NCI-H446 (cell line): ENCODE measurements at regions not wholly inside any gene's neighbourhood (a gene's known extent, or its start where the extent isn't known, plus 50 kb on each side); places are given as distances from the start of the nearest gene placed in this dataset.

Experiments used
- DNase-seq, 2 experiments: peaks; one replicate each; lab custom pipeline; 2025; lab: John Stamatoyannopoulos, UW

DNA sequence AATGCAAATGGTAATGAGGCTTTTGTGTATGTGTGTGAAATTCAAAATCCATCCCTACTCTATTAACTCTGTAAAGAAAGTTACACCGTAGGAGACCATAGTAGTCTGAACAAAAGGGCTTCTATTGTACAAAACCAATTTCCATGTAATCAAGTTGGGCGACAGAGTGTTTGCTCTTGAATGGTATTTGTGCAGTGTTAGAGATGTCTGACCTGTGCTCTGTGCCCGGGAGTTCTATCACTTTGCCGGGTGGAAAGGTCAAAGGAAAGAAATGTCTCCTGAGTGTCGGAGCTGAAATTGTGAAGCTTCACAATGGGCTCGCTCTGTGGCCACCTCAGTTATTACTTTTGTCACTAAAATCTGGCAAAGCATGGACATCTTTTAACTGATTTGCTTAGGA lies 312.0 kb downstream of the SAMD5 start:
- no peak for DNase-seq

DNA sequence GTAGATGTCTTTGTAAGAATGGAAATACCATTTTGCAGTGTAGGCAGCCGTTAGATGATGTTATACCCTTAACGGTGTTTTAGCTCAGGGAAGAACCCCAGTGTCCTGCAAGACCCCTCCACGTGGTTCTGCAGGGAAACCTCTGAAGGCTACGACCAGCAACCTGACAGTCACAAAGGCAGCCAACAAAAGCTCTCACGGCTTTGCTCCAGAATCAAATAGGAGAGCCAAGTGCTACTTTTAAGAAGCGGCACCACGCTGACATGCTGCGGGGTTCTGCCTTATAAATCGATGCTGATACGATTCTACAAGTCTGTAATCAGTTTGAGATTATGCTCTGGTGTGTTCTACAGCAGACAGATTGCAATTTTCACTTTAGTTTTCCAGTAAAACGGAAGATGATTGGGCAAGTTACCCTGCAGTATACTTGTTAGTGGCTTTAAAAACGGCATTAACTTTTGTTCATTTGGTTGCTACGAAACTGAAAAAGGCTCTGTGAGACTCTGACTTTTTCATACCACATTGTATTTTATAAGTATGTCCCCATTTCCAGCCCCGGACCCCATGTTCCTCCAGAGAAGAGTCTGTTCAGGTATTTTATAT lies 312.9 kb downstream of the SAMD5 start:
- no peak for DNase-seq

DNA sequence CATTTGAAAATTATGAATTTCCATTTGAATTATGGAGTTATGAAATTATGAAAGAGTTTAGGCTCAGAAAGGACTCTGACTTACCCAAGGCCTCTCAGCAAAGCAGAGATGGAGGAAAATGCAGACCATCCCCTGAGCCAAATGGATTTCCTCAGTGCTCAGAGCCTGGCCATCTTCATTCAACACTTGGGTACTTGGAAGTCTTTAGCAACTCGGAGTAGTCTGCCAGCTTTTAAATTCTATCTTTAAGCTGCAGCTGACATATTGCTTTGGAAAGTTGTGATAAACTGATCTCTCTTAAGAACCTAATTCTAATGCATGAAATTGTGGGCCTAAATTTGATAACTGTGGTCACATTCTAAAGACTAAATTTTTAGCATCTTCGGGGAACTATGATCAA lies 315.4 kb downstream of the SAMD5 start:
- no peak for DNase-seq

DNA sequence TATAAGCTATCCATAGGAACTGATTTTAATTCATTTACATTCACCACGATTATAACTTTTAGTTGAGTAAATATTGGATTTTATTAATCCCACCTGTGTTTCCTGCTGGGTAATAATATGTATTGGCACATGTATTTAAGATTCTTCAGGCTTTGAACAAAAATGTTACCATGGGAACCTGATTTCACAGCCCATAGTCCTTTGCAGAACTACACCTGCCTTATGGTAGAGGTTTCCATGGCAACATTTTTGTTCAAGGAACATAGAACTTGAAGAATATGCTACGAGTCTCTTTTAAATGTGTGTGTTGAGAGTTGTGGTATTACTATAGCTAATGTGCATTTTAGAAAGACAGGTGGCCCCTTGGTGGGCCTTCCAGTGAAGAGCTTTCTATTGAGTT lies 317.4 kb downstream of the SAMD5 start:
- no peak for DNase-seq

DNA sequence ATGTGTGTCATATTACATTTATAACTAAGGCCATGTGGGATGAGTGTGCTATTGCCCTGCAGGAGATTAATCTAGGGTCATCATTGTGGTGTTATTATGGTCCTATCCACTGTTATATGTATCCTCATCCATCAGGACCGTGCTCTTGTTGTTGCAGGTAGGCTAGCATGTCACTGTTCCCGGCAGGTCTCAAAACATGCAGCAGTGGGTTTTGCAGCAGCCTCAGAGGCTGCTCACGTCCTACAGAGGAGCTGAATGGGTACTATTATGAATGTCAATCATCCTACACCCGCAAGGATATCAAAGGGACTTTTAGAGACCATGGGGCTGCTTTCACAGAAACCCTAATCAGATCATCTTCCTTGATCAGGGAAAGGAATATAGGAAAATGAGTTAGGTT lies 318.2 kb downstream of the SAMD5 start:
- DNase-seq, result no peak

DNA sequence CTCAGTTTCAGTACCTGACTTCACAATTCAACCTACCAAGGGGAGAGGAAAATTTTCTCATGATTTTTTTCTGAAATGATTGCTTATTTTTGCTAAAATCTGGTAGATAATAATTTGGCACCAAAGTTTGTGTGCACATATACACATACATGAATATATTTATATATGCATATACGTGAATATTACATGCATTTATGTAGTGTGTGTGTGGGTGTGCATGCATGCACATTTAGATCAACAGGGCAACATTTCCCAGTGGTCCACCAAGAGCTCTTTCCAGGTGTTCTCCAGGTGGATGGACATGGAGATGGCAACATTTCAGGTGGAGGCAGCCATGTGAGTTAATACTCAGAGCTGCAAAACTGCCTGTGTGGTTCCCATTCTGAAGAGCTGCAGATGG lies 320.9 kb downstream of the SAMD5 start:
- DNase-seq, result no peak

DNA sequence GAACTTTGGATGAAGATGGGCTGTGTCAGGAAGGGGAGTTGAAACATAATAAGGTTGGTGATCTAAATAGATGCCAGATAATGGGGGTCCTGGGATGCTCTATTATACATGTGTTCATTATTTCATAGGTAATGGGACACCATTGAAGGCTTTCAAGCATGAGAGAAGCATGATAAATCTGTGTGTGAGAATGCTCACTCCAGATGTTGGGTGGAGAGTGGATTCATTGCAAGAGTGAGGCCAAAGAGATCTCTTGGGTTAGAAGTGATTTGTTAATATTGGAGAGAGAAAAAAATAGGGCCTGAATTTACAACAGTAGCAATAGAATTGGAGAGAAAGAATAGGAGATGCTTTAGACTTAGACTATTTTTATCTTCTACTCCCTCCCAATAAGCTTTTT lies 321.3 kb downstream of the SAMD5 start:
- no peak for DNase-seq

DNA sequence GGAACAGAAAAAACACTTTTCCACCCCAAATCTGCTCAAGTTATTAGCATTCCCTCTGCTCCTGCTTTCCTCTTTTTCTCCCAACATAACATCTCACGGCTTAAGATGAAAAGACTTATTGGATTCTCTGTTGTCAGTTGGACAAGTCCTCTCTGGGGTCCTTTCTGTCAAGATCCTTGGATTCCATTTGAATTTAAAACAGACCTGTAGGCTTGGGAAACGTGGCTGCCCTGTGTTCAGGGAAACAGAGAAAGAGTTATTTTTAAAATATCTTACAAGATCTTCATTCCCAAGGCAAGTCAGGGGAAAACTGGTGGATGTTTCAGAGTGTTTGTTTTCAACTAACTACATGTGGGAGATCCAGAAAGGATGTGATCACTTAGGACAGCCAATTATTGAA lies 322.9 kb downstream of the SAMD5 start:
- no peak for DNase-seq

DNA sequence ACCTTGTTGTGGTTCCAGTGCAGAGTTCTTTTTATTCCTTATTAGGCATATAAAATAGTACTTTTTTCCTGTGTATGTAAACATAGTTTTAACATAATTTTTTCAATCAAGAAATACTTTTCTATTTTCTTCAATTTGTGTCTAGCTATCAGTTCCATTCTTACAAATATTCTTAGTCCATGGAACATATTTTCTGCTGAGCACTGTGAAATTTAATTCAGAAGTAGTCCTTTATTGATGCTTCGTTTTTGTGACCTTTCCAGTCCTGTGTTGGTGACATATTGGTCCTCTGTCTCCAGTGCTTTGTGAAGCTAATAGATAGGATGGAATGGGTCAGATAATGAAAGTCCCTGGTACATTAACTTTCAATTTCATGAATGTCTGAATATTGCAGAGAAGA lies 325.1 kb downstream of the SAMD5 start:
- no peak for DNase-seq

DNA sequence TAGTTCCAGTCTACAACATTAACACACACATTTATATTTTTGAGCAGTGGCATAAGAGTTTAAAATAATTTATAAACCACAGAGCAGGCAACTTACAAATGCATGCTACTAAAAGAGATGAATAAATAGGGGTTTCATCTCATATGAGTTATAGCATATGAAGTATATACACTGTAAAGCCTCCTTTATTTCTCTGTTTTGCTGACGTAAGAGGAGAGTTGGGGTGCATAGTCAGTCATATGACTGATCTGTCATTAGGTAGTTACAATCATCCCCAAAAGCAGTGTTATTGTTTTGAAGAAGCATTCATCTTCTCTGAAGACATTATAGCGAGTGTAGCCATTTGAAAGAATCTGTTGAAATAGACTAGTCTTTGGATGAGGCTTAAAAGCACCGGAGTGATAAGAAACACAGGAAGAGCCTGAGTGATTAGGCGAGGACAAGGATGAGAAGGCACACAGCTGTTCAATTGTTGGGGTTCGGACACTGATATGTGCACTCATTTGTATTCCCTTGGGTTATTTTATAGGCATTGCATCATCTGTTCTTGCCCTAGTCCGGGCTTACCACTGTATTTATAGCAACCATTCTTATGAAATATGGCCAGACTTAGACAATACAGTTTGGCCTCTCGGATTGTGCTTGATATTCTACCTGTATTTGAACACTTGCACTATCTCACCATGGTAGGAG lies 325.7 kb downstream of the SAMD5 start:
- DNase-seq, result no peak

DNA sequence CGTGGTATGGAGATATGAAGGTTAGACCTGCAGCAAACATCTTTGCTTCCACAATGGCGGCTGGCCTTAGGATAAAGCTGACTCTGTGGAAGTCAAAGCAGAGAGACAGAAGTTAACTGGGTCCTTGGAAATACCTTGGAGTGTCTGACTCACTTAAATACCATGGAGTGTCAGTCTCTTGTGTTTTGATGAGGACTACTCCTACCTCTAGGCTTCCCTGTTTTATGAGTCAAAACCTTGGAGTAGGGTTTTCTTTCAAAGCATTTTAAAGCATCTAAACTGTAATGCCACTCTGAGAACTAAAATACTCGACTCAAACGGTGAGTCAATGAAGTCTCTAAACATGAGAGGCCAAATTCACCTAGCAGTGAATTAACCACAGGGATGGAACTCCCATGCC lies 329.1 kb downstream of the SAMD5 start:
- no peak for DNase-seq

DNA sequence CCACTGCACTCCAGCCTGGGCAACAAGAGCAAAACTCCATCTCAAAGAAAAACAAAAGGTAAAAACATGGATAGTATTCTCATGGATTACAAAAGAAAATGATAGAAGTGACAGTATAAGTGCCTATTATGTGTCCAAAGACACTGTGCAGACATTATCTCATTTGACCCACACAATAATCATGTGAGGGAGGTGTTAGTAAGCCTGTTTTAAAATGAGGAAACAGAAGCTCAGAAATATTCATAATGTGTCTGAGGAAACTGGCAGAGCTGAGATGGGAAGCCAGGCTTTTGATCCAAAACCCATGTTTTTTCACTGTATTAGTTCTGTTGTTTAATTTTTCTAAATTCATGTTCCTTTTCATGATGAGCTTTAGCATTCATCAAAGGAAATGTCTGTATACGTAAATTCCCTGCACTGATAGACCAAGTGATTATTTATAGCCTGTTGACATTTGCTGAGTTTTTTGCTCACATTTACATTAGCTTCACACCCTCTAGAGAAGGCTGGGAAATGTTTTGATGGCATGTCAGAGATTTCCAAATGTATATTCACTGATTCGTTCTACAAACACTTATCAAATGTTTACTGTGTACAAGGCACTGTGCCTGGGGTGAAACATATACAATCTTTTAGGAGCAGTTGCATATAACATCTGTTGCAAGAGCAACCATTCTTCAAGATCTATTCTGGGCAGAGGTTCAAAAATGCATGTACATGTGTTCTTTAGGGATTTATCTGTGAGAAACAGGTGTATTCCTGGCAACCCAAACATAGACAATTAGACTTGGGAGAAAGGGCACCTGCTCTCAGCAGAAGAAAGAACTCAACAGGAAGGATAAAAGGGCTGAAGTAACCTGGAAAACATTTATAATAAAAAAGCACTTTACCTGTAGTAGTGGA lies 331.5 kb downstream of the SAMD5 start:
- DNase-seq, result no peak

DNA sequence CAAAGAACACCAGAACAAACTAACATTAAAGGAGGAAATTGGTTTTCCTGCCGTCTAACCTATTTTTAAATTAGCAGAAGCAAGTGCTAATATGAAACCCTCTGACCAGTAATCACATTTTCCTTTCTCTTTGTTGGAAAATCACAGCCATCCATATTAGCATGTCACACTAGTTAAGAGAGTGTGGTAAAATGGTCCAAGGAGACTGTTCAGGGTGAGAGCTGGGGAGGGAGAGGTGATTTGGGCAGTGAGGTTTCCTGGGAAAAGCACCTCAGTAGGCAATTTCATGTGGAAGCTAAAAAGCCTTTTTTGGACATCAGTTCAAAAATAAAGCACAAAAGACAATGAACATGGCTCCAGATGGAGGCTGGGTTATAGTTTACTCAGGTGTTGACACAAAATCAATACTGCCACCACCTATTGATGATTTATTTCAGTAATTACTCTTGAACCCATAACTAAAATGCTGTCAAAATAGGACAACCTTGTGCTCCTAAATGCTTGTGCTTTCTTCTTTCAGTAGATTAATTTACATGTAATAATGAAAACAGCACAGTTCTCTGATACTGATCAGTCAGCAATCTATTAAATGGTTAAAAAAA lies 333.2 kb downstream of the SAMD5 start:
- no peak for DNase-seq

DNA sequence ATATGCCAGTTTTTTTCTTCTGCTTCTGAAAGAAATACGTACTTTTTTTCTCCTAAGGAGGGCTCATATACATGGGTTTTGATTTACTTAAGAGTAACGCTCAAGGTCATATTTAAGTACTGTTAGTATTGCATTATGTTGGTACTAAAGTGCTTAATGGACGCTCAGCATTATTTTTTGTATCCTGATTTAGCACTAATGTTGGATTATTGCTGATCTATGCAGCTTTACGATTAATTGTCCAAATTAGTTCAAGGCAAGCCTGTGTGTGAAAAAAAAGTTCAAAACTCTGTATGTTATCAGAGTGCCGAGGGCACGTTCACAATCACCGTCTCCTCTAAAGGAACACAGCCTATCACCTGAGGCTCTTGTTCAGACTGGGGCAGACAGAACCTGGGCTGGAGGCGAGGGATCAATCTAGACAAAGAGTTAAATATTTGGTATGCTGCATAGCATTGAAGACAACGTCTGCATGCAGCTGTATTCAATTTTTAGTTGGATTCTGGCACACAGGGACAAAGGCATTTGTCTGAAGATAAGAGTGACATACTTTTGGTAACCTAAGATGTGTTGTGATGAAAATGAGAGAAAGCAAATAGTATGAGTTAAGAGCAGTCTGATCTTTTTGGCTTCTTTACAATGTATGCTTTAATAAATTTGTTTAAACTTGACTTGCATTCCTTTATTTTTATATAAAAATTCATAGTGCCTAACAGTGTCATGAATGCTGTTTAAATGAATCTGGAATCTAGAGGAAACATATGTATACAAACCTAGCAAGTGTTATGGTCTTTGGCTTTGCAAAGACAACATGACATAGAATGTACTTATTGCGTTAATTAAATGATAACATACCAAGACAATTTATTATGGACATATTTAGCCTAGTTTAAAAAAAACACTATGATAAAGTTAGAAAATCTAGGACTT lies 341.2 kb downstream of the SAMD5 start:
- no peak for DNase-seq

DNA sequence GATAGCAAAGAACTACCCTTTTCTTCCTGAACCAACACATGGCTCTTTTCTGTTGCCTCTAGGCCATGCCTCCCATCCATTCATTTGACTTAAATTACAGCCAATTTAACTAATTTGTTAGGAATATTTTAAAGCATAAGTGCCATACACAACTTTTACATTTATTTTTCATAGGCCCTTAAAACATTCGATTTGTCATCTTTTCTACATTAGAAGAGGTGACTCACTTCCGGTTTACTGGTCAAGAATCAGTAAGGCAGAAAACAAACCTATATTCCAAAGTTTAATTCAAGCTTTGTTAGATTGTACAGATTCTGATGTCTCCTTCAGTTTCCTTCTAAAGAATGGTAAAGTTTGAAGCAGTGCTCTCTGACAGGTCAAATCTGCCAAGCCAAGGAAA lies 344.3 kb downstream of the SAMD5 start:
- DNase-seq, result no peak

DNA sequence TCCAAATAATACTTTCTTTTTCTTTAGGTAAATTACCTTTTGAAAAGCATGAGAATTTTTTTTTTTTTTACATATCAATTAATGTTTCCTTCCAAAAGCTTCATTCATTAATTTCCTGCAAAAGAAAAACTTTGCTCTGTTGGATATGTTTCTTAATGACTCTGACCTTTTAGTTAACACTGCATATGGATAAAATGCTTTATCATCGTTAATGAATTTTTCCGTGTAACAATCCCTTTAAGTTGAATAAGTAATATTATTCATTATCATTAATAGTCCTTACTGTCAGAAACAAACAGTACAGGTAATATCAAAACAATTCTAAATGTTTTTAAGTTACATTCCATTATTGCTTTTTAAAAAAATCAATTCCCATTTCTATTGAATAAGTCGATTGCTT lies 345.1 kb downstream of the SAMD5 start:
- no peak for DNase-seq

DNA sequence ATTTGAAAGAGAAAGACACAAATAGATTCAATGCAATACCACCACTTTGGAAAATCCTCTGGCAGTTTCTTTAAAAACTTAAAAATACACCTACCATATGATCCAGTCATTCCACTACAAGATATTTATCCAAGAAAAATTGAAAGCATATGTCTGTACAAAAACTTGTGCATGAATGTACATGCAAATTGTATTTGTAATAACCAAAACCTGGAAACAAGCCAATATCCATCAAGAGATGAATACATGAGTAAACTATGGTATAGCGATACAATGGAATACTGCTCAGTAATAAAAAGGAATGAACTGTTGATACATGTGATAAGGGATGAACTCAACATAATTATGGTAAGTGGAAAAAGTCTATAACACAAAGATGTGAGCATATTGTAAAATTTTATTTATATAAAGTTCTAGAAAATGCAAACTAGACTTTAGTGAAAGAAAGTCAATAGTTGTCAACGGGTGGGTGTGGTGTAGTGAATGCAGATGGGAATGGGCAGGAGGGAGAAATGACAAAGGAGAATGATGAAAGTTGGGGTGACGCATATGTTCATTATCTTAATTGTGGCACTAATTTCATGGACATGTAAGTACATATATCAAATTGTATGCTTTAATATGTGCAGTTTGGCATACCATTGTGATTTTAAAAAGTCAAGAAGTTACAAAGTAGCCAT lies 347.5 kb downstream of the SAMD5 start:
- DNase-seq, result no peak

DNA sequence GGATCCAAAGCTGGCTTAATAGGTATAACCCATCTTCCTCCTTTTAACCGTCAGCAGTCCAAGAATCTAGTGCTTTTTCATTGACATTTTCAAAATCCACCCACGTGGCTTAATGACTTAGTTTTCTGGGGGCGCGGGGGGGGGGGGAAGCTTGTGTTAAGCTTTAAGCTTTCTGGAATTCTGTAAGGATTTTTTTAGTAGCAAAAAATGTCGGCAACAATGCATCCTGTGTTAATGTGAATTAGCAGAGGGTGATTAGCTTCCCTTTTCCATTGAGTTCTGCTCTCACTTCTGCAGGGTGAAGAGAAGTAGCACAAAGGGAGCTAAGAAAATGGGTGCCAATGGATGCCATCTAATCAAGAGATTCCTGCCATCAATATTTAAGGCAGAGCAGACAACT lies 348.2 kb downstream of the SAMD5 start:
- no peak for DNase-seq

DNA sequence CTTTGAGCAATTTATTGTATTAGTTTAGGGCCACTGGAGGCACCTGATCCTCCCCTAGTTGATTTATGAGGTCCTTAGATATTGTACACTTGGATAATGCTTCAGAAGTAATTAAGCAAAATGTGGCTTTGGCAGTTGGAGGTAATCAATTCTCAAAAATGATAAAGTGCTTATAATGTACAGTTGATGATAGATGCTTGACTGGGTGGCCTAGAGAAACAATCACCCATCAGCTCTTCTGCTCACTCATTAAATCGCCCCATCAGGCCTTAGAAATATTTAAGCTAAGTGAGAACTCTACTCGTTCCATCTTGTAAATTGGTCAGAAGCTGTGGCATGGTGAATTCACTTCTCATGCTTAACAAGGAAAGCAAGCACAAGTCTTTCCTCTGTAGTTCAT lies 349.9 kb downstream of the SAMD5 start:
- DNase-seq, result no peak

DNA sequence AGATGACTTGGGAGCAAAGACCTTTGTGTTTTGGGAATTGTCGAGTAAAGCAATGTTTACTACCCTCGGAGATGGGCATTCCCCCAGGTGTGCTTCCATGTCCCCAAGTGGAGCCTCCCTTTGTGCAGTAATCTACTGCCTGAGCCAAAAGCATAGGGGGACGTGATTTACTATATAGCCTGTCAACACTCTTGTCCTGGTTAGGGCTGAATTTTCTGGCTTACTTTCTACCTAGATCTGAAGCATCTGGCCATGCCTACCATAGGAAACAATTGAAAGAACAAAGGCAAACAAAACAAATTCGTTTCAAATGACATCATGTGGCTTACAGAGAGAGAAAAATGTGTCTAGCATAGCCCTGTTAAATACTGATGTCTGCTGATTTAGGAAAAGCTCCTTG lies 350.6 kb downstream of the SAMD5 start:
- DNase-seq, result no peak

DNA sequence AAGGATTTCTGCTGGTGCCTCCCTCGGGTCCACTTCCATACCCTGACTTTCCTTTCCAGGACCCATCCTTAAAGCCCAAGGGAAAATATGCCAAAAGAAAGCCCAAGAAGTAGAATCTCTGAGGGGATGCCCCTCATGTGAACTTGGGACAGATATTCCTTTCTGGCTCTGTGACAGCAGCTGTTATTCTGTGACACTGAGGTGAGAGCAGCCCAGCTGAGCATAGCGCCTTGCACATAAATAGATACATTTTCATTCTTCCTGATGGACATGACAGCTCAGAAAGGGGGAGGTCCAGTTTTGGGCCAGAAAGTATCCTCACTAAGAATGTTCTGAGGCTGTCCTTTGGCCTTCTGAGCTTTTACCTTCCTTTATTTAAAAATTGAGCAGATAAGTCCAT lies 353.2 kb downstream of the SAMD5 start:
- no peak for DNase-seq
